Hypothalamus (tissue), 51 donors: ENCODE measurements at regions not wholly inside any gene's neighbourhood (a gene's known extent, or its start where the extent isn't known, plus 50 kb on each side); places are given as distances from the start of the nearest gene placed in this dataset.
"Not testable (repeated sequence)": the region's sequence is repeated elsewhere in the genome, so short reads cannot be mapped to it uniquely, and the experiment has no call there.

Source experiments
- DNase-seq, 51 donors: peaks; one replicate each; lab custom pipeline; 2025; lab: John Stamatoyannopoulos, UW

GRCh38 chr14:43356979-43357545, 1150.0 kb downstream of the FSCB start:
- no peak for DNase-seq

DNA sequence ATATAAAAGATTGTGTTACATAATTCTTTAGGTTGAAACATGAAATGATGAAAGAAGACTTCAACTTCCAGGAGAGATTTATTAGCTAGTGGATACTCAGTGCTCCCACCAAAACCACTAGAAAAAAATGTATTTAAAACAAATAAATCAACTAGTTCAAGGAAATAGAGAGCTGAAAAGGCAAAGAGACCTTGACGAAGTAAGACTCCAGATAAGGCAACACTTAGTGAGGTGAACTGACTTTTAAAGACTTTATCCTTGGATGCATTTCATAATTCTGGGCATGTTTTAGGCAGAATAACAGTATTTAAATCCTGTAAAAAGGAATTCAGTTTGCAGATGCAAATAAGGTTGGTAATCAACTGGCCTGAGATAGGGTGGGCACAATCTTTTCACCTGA, 1150.7 kb downstream of the FSCB start:
- no peak for DNase-seq

- DNase-seq, result no peak
Measured at GRCh38 chr14:43341921-43342320, 1165.2 kb downstream of the FSCB start.

DNA sequence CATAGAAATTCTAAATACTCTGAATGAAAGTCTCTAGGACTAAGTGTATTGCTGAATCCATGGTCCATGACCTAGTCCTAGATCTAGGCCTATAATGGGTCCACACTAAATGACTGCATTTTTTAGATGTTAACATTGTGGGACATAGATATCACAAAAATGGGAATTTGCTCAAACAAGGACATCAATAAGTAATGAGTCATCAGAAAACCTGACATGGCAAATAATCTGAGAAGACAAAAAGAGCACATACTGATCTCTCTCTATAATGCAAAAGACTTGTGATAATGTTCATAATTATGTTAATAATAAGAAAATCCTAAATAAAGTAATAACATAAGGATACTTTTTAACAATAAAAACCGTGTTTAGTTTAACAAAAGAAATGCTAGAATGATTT, 1168.4 kb downstream of the FSCB start:
- DNase-seq, result no peak

DNA sequence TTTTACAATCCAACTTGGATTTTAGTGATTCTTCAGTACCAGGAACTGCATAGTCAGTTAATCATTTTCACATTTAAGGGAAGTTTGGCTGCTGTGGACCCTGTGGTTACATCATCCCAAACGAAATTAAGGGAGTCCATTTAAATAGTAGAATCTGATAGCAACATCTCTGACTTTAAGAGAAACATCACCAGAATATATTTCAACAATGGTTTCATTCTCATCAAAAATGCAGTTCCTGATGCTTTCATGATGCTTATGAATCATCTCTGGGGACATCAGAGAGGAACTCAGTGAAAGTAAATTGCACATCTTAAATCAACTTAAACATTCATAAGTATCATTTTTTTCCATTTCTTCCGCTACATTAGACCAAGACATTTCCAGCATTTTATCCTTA, 1170.7 kb downstream of the FSCB start:
- no peak for DNase-seq

DNA sequence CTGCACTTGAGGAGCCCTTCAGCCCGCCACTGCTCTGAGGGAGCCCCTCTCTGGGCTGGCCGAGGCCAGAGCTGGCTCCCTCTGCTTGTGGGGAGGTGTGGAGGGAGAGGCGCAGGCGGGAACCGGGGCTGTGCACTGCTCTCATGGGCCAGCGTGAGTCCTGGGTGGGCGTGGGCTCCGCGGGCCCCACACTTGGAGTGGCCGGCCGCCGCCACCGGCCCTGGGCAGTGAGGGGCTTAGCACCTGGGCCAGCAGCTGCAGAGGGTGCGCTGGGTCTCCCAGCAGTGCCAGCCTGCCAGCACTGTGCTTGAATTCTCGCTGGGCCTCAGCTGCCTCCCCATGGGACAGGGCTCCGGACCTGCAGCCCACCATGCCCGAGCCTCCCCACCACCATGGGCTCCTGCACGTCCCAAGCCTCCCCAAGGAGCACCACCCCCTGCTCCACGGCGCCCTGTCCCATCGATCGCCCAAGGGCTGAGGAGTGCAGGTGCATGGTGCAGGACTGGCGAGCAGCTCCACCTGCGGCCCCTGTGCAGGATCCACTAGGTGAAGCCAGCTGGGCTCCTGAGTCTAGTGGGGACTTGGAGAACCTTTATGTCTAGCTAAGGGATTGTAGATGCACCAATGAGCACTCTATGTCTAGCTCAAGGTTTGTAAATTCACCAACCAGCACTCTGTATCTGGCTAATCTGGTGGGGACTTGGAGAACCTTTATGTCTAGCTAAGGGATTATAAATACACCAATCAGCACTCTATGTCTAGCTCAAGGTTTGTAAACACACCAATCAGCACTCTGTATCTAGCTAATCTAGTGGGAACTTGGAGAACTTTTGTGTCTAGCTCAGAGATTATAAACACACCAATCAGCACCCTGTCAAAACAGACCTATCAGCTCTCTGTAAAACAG, 1180.3 kb downstream of the FSCB start:
- DNase-seq, result not testable (repeated sequence)

DNA sequence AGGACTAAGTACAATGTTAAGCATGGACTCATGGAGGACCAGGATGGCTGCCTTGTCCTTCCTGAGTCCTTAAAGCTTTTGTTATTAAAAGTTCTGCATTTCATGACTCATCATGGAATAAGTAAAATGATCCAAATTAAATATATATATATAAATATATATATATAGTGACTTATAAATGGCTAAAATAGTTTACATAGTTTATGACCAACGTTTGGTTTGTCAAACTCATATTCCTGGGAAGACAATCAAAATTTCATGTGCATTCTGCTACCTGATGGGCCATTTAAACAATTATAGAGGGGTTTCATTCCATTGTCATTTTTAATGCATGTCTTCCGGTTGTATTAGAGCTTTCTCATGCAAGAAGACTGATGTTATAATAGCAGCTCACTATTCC, 1190.7 kb downstream of the FSCB start:
- DNase-seq, result no peak

DNA sequence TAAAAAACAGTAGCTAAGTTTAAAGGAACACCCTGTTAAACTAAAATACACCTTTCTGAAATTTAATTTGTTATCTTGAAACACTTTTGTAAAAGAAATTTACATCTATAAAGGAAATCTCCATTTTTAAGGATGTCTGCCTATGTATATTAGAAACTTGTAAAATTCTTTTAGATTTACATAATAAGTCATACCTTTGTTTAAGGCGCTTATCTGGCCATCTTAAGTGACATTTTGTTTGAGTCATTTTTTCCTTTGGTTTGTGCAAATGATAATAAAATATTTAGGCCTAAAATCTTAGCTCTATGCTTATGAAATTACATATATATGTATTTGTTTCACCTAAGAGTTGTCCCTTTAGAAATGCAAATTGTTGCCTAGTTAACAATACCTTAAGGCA, 1193.4 kb downstream of the FSCB start:
- no peak for DNase-seq

DNA sequence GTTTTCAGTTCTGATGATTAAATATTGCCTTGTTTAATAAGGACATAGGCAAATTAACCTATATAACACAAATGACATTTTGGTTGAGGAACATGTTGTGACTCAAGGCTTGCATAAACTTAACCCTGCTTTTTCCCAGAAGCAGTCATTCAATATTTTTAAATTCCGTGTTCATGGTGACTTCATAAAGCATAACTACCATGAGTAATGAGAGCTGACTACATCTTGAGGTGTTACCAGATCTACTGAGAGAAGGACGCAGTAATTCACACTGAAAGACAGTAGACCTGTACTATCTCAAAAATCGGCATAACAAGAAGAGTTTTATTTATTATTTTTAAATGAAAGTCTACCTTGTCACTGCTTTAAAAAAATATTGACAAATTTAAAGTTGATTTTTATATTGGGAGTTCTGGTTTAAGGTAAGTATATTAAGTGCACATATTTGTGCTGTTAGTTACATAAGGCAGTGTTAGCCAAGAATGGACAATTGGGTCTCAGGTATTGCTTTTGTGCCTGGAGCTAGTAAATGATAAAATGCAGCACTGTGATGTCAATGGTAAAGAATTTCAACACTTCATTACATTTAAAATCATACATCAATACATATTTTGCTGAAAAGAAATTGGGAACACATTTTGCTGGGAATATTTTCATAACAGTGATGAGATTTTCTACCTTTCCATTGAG, 1198.5 kb downstream of the FSCB start:
- no peak for DNase-seq

- DNase-seq, result no peak
Measured at GRCh38 chr14:43307836-43308235, 1199.2 kb downstream of the FSCB start.

- DNase-seq, result no peak
Measured at GRCh38 chr14:43306053-43306452, 1201.0 kb downstream of the FSCB start.

DNA sequence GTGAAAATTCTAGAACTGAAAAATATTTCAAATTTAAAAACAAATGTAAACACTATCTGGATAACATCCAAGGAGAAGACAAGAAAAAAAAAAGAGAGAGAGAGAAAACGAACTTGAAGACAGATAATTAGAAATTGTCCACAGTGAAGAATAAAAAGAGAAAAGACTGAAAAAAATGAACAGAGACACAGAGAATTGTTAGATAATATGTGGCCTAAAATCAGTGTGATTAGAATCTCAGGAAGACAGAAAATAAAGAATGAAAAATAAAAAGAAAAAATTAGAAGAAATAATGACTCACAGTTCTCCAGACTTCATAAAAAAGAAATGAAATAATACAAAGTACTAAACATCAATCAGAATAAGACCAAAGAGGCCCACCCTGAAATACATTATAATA, 1209.3 kb downstream of the FSCB start:
- no peak for DNase-seq

DNA sequence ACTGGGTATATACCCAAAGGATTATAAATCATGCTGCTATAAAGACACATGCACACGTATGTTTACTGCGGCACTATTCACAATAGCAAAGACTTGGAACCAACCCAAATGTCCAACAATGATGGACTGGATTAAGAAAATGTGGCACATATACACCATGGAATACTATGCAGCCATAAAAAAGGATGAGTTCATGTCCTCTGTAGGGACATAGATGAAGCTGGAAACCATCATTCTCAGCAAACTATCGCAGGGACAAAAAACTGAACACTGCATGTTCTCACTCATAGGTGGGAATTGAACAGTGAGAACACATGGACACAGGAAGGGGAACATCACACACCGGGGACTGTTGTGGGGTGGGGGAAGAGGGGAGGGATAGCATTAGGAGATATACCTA, 1211.0 kb downstream of the FSCB start:
- not testable (repeated sequence) for DNase-seq

DNA sequence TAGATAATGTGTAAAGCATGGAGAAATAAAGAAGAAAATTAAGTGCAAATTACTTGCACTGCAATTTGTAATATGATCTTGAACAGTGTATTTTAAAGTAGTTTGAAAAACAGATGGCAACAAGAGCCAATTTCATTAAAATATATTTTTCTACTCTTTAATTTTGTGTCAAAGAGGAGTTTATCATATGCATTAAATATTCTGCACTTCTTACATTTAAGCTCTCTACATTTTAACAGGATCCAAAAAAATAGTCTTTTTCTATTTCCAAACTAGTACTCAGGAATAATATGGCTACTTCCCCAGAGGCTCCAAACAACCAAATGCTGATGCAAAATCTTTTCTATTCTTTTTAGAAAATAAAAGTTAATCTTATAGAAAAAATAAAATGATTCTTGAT, 1221.5 kb downstream of the FSCB start:
- DNase-seq, result no peak

GRCh38 chr14:43260056-43260455, 1247.0 kb downstream of the FSCB start:
- DNase-seq, result no peak

DNA sequence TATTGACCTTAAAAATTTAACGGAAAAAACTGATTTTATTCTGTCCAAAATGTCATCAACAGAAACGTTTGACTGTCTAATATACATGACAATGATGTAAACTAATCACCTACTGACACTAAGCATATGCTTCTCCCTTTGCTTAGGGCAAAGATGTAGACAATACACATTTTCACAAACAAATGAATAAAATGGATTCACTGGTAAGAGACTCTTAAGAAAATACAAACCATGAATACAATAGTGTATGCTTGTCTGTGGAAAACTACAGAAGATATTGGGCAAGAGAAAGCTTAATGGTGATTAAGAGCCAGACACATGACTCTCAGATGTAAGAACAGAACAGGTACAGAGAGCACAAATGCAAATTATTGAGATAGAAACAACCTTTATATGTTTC, 1248.7 kb downstream of the FSCB start:
- no peak for DNase-seq

- not testable (repeated sequence) for DNase-seq
Measured at GRCh38 chr14:43256996-43257395, 1250.1 kb downstream of the FSCB start.

- no peak for DNase-seq
Measured at GRCh38 chr14:43252866-43253265, 1254.2 kb downstream of the FSCB start.

- no peak for DNase-seq
Measured at GRCh38 chr14:43249591-43249990, 1257.5 kb downstream of the FSCB start.

DNA sequence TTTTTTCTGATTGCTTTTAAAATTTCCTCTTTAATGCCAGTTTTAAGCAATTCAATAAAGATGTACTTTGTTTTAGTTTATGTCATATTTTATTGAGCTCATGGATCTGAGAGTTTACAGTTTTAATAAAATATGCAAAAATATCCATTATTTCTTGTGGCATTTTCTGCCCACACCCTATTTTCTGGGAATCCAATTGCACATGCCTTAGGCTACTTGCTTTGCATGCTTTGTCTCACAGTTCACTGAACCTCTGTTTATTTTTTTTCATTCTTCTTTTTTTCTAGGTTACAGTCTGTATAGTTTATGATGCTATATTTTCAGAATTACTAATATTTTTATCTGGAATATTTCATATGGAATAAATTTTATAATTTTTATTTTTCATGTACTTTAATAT, 1258.0 kb downstream of the FSCB start:
- DNase-seq, result no peak

DNA sequence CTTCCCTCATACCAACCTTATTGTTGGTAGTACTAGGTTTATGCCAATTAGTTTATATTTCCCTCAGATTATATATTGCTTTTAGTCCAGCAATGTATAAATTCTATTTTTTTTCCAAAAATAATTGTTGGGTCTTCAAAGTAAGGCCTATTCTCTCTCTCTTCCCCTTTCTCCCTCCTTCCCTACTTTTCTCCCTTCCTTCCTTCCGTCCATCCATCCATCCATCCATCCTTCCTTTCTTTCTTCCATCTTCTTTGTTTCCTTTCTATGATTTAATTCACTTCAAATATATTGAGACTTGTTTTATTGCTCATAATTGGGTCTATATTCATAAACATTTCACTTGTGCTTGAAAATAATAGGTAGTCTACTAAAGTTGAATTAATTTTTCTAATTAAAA, 1259.2 kb downstream of the FSCB start:
- no peak for DNase-seq

DNA sequence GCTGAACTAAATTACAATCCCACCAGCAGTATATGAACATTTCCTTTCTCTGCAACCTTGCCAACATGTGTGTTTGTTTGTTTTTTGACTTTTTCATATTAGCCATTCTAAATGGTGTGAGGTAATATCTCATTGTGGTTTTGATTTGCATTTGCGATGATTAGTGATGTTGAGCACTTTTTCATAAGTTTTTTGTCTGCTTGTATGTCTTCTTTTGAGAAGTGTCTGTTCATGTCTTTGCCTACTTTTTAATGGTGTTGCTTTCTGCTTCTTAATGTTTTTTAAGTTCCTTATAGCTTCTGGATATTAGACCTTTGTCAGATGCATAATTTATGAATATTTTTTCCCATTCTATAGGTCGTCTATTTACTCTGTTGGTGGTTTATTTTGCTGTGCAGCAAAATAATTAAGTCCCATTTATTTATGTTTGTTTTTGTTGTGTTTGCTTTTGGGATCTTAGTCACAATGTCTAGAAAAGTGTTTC, 1262.9 kb downstream of the FSCB start:
- no peak for DNase-seq
